Neural progenitor cell (in vitro differentiated cells): ENCODE measurements at regions not wholly inside any gene's neighbourhood (a gene's known extent, or its start where the extent isn't known, plus 50 kb on each side); places are given as distances from the start of the nearest gene placed in this dataset.
A peak's percentile ranks its signal among the peaks of the same experiment; 100 is the strongest.

ENCODE experiments used
- DNase-seq: peaks from one replicate; pipeline ENCODE4 v3.0.0-alpha.2; 2016; ENCODE audit warnings: low spot score
- H2AFZ ChIP-seq: fragments of 200-600 bp; sonication (generic); replicated peaks from 2 replicates; pipeline ENCODE4 v1.6.1; 2016; ENCODE audit warnings: antibody characterized with exemption
- H3F3A ChIP-seq: fragments of 200-600 bp; sonication (generic); 2 replicates; pipeline ENCODE4 v1.6.1; 2016; ENCODE audit warnings: antibody characterized with exemption, low read depth
- H3K27ac ChIP-seq: fragments of 200-600 bp; sonication (generic); 2 replicates; pipeline ENCODE4 v1.5.1; 2016; ENCODE audit warnings: mild to moderate bottlenecking
- H3K27me3 ChIP-seq: fragments of 200-600 bp; sonication (generic); 2 replicates; pipeline ENCODE4 v1.6.1; 2016; ENCODE audit warnings: mild to moderate bottlenecking, moderate library complexity
- H3K36me3 ChIP-seq: fragments of 200-600 bp; sonication (generic); 2 replicates; pipeline ENCODE4 v1.5.1; 2016
- H3K4me1 ChIP-seq: fragments of 200-600 bp; sonication (generic); 2 replicates; pipeline ENCODE4 v1.6.1; 2016; ENCODE audit warnings: mixed run types
- H3K4me2 ChIP-seq: fragments of 200-600 bp; sonication (generic); 2 replicates; pipeline ENCODE4 v1.6.1; 2016
- H3K4me3 ChIP-seq: fragments of 200-600 bp; sonication (generic); 2 replicates; pipeline ENCODE4 v1.5.1; 2016
- H3K79me2 ChIP-seq: fragments of 200-600 bp; sonication (generic); 2 replicates; pipeline ENCODE4 v1.6.1; 2016; ENCODE audit warnings: low read depth
- H3K9ac ChIP-seq: fragments of 200-600 bp; sonication (generic); 2 replicates; pipeline ENCODE4 v1.6.1; 2016
- H3K9me3 ChIP-seq: fragments of 200-600 bp; sonication (generic); 2 replicates; pipeline ENCODE4 v1.5.1; 2016; ENCODE audit warnings: low read depth
- H4K20me1 ChIP-seq: fragments of 200-600 bp; sonication (generic); 2 replicates; pipeline ENCODE4 v1.6.1; 2016; ENCODE audit warnings: low read depth
- H3K27ac Mint-ChIP-seq: 3 replicates; pipeline ENCODE4 v1.8.0; 2021; ENCODE audit warnings: mixed read lengths
- H3K27me3 Mint-ChIP-seq: 2 replicates; pipeline ENCODE4 v1.8.0; 2022; ENCODE audit warnings: low read depth, mild to moderate bottlenecking, inconsistent platforms, moderate library complexity, mixed read lengths; ENCODE audit not compliant: insufficient read depth
- H3K36me3 Mint-ChIP-seq: 3 replicates; pipeline ENCODE4 v1.8.0; 2021; ENCODE audit warnings: mixed read lengths
- H3K4me1 Mint-ChIP-seq: 3 replicates; pipeline ENCODE4 v1.8.0; 2021; ENCODE audit warnings: mixed read lengths
- H3K4me3 Mint-ChIP-seq: 3 replicates; pipeline ENCODE4 v1.8.0; 2021; ENCODE audit warnings: mild to moderate bottlenecking, moderate library complexity, mixed read lengths
- H3K9me3 Mint-ChIP-seq: 3 replicates; pipeline ENCODE4 v1.8.0; 2020; ENCODE audit warnings: mixed read lengths
- CTCF ChIP-seq: fragments of 200-600 bp; sonication (generic); IDR thresholded peaks from 2 replicates; pipeline ENCODE4 v1.5.1; 2017; ENCODE audit warnings: antibody characterized with exemption, mild to moderate bottlenecking
- EZH2 ChIP-seq: fragments of 200-600 bp; sonication (generic); IDR thresholded peaks from 2 replicates; pipeline ENCODE4 v1.6.1; 2017; ENCODE audit warnings: antibody characterized with exemption, mild to moderate bottlenecking, moderate library complexity
- EZH2phosphoT487 ChIP-seq: fragments of 200-600 bp; sonication (generic); IDR thresholded peaks from 2 replicates; pipeline ENCODE4 v1.6.1; 2017; ENCODE audit warnings: antibody characterized with exemption

GRCh38 chr16:52078716-52079655, 468.0 kb downstream of the TOX3 start:
- H3K9me3 Mint-ChIP-seq, result no peaks in the 10 kb centered on the region
- Histone ChIP-seq H3K79me2 (no peaks in the 10 kb centered on the region), H3F3A (no peaks in the 10 kb centered on the region), H3K36me3 (no peaks in the 10 kb centered on the region), H3K4me2 (no peak overlapping the region), H3K4me3 (no peak overlapping the region), H3K9me3 (no peaks in the 10 kb centered on the region), H2AFZ (no peak overlapping the region), H3K4me1 (no peaks in the 10 kb centered on the region), H3K9ac (no peak overlapping the region), H3K27ac (no peak overlapping the region), H3K27me3 (no peaks in the 10 kb centered on the region), H4K20me1 (no peaks in the 10 kb centered on the region)
- H3K4me3 Mint-ChIP-seq, result no peak overlapping the region
- no peaks in the 10 kb centered on the region for H3K36me3 Mint-ChIP-seq
- TF ChIP-seq CTCF, result no peak
- TF ChIP-seq EZH2phosphoT487, result no peak
- no peak for TF ChIP-seq EZH2
- H3K27ac Mint-ChIP-seq, result no peak overlapping the region
- DNase-seq, result no peak
- no peaks in the 10 kb centered on the region for H3K4me1 Mint-ChIP-seq
- H3K27me3 Mint-ChIP-seq, result peaks cover 2% of the 10 kb centered on the region

- H3K27me3 Mint-ChIP-seq, result peaks cover 2% of the 10 kb centered on the region
- TF ChIP-seq CTCF (no peak), EZH2phosphoT487 (no peak), EZH2 (no peak)
- Histone ChIP-seq H3K36me3 (no peaks in the 10 kb centered on the region), H3F3A (no peaks in the 10 kb centered on the region), H3K27ac (no peak overlapping the region), H3K4me1 (no peaks in the 10 kb centered on the region), H3K27me3 (no peaks in the 10 kb centered on the region), H3K9ac (no peak overlapping the region), H2AFZ (peak overlapping the region; percentile 4), H4K20me1 (no peaks in the 10 kb centered on the region), H3K4me2 (no peak overlapping the region), H3K79me2 (no peaks in the 10 kb centered on the region), H3K9me3 (no peaks in the 10 kb centered on the region), H3K4me3 (no peak overlapping the region)
- no peak overlapping the region for H3K27ac Mint-ChIP-seq
- no peaks in the 10 kb centered on the region for H3K36me3 Mint-ChIP-seq
- no peak overlapping the region for H3K4me3 Mint-ChIP-seq
- H3K4me1 Mint-ChIP-seq, result no peaks in the 10 kb centered on the region
- no peak for DNase-seq
- H3K9me3 Mint-ChIP-seq, result no peaks in the 10 kb centered on the region
These were observed 469.3 kb downstream of the TOX3 start for GRCh38 chr16:52077607-52078006.

GRCh38 chr16:52076801-52077201, 470.1 kb downstream of the TOX3 start:
- Histone ChIP-seq H3K79me2 (no peaks in the 10 kb centered on the region), H3K4me3 (no peak overlapping the region), H3F3A (no peaks in the 10 kb centered on the region), H2AFZ (no peak overlapping the region), H4K20me1 (no peaks in the 10 kb centered on the region), H3K9me3 (no peaks in the 10 kb centered on the region), H3K27ac (no peak overlapping the region), H3K27me3 (no peaks in the 10 kb centered on the region), H3K36me3 (no peaks in the 10 kb centered on the region), H3K9ac (no peak overlapping the region), H3K4me2 (no peak overlapping the region), H3K4me1 (no peaks in the 10 kb centered on the region)
- no peak for TF ChIP-seq EZH2
- TF ChIP-seq CTCF, result no peak
- TF ChIP-seq EZH2phosphoT487, result no peak
- H3K36me3 Mint-ChIP-seq, result no peaks in the 10 kb centered on the region
- H3K4me3 Mint-ChIP-seq, result no peak overlapping the region
- peaks cover 2% of the 10 kb centered on the region for H3K27me3 Mint-ChIP-seq
- DNase-seq, result no peak
- H3K9me3 Mint-ChIP-seq, result no peaks in the 10 kb centered on the region
- no peaks in the 10 kb centered on the region for H3K4me1 Mint-ChIP-seq
- no peak overlapping the region for H3K27ac Mint-ChIP-seq
